Panc1 (cell line): ENCODE measurements at regions not wholly inside any gene's neighbourhood (a gene's known extent, or its start where the extent isn't known, plus 50 kb on each side); places are given as distances from the start of the nearest gene placed in this dataset.

ENCODE experiments used
- ATAC-seq: fragments of 200-7000 bp; cut with Tn5 transposase; 2 replicates; pipeline ENCODE4 v1.9.1; 2020; ENCODE audit warnings: mild to moderate bottlenecking, moderate library complexity
- BruUV-seq: library from RNA; stranded (reverse); fragments of 400-500 nt; replicated peaks from 2 replicates; lab custom pipeline; 2021; lab: Mats Ljungman, UMichigan
- CTCF ChIA-PET: fragments of 300-600 bp; sonication (Branson Sonifier 250); formaldehyde crosslinking; loops from one replicate; lab custom pipeline; 2022; ENCODE audit warnings: antibody characterized with exemption; lab: Charles Lee
- POLR2A ChIA-PET: fragments of 300-600 bp; sonication (Branson Sonifier 250); formaldehyde crosslinking; loops from one replicate; lab custom pipeline; 2022; ENCODE audit warnings: antibody characterized with exemption; lab: Charles Lee
- DNase-seq: peaks from one replicate; pipeline ENCODE4 v3.0.0-alpha.2; 2010; ENCODE audit warnings: low read depth, low spot score
- H3K27ac ChIP-seq: 2 replicates; pipeline ENCODE4 v1.5.1; 2011; ENCODE audit warnings: mild to moderate bottlenecking, low read length, inconsistent platforms
- H3K27me3 ChIP-seq: fragments of 200-500 bp; sonication (Bioruptor generic); 2 replicates; pipeline ENCODE4 v1.6.0; 2014; ENCODE audit warnings: low read length, inconsistent platforms; ENCODE audit not compliant: control insufficient read depth, insufficient read depth
- H3K36me3 ChIP-seq: fragments of 200-500 bp; sonication (Bioruptor generic); 2 replicates; pipeline ENCODE4 v1.5.1; 2014; ENCODE audit warnings: inconsistent platforms, mild to moderate bottlenecking, low read length, moderate library complexity; ENCODE audit not compliant: control insufficient read depth, insufficient read depth
- H3K4me1 ChIP-seq: 2 replicates; pipeline ENCODE4 v1.5.1; 2011; ENCODE audit warnings: inconsistent platforms, mild to moderate bottlenecking, low read length, moderate library complexity; ENCODE audit not compliant: control insufficient read depth, insufficient read depth
- H3K4me3 ChIP-seq, 2 experiments: 2 replicates each; pipeline ENCODE4 v1.5.1; 2011 to 2012; ENCODE audit warnings: low read depth in 2 of 2, low read length in 2 of 2, mild to moderate bottlenecking in 2 of 2, inconsistent platforms in 1 of 2, moderate library complexity in 1 of 2
- H3K9me3 ChIP-seq: fragments of 200-500 bp; sonication (Bioruptor generic); 2 replicates; pipeline ENCODE4 v1.5.1; 2014; ENCODE audit warnings: low read depth, mild to moderate bottlenecking, inconsistent platforms, low read length, moderate library complexity; ENCODE audit not compliant: control insufficient read depth, insufficient read depth
- POLR2AphosphoS5 ChIP-seq: IDR thresholded peaks from 2 replicates; pipeline ENCODE4 v1.6.1; 2012; ENCODE audit warnings: mild to moderate bottlenecking, low read depth, low read length, moderate library complexity
- SIN3A ChIP-seq: IDR thresholded peaks from 2 replicates; pipeline ENCODE4 v1.6.1; 2012; ENCODE audit warnings: low read depth, mild to moderate bottlenecking, low read length, moderate library complexity, borderline replicate concordance; ENCODE audit not compliant: insufficient read depth
- TCF7L2 ChIP-seq: IDR thresholded peaks from 2 replicates; pipeline ENCODE4 v1.6.1; 2011; ENCODE audit warnings: mild to moderate bottlenecking, low read depth, low read length, inconsistent platforms
- in situ Hi-C: cut with HindIII; loops from 2 replicates; pipeline ENCODE4 v1.10.0; 2016; ENCODE audit warnings: low sequenced_read_pairs, low pct_unique_long_range_greater_than_20kb
- intact Hi-C: fragments of 100-400 bp; cut with micrococcal nuclease; formaldehyde crosslinking; loops from one replicate; pipeline ENCODE4 v1.10.0; 2022; ENCODE audit not compliant: unreplicated experiment
- TF ChIP-seq, protein P1 (sequence below), 2 experiments: IDR thresholded peaks; 2 replicates each; pipeline ENCODE4 v1.6.1; 2011 to 2012; ENCODE audit warnings: low read depth in 2 of 2, control low read depth in 1 of 2, low read length in 1 of 2, mild to moderate bottlenecking in 1 of 2, moderate library complexity in 1 of 2; ENCODE audit not compliant: insufficient read depth in 1 of 2
- TF ChIP-seq, protein P2 (sequence below): fragments of 450-650 bp; IDR thresholded peaks from 2 replicates; pipeline ENCODE4 v1.5.1; 2017; ENCODE audit warnings: mild to moderate bottlenecking

DNA sequence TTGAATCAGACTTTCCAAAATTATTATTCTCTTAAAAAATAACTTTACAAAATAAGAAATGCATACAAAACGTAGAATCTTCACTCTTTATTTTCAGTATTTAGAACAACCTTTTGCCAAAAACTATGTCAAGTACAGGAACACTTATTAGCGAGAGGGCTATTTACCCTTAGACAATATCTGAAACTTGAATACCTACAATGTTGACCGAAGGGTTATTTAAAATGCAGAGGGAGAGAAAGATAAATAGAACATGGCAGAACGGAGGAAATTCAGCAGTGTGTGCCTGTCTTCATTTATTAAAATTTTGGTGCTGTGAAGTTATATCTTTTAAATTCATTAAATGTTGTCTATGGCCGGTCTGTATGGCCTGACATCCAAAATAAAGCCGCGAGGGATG, 198.8 kb downstream of the EFNB2 start:
- in situ Hi-C loops = no loop called here
- no peaks in the 10 kb centered on the region for H3K9me3 ChIP-seq
- no peak overlapping the region for H3K27ac ChIP-seq
- no peaks in the 10 kb centered on the region for H3K27me3 ChIP-seq
- H3K4me1 ChIP-seq = no peaks in the 10 kb centered on the region
- BruUV-seq = no TSS peak
- ChIA-PET POLR2A (no interaction called here), CTCF (no interaction called here)
- DNase-seq (no peak), ATAC-seq (no peak)
- intact Hi-C loops = no loop called here
- no peak overlapping the region for H3K4me3 ChIP-seq
- no peaks in the 10 kb centered on the region for H3K36me3 ChIP-seq
- TF ChIP-seq, protein P1, sequence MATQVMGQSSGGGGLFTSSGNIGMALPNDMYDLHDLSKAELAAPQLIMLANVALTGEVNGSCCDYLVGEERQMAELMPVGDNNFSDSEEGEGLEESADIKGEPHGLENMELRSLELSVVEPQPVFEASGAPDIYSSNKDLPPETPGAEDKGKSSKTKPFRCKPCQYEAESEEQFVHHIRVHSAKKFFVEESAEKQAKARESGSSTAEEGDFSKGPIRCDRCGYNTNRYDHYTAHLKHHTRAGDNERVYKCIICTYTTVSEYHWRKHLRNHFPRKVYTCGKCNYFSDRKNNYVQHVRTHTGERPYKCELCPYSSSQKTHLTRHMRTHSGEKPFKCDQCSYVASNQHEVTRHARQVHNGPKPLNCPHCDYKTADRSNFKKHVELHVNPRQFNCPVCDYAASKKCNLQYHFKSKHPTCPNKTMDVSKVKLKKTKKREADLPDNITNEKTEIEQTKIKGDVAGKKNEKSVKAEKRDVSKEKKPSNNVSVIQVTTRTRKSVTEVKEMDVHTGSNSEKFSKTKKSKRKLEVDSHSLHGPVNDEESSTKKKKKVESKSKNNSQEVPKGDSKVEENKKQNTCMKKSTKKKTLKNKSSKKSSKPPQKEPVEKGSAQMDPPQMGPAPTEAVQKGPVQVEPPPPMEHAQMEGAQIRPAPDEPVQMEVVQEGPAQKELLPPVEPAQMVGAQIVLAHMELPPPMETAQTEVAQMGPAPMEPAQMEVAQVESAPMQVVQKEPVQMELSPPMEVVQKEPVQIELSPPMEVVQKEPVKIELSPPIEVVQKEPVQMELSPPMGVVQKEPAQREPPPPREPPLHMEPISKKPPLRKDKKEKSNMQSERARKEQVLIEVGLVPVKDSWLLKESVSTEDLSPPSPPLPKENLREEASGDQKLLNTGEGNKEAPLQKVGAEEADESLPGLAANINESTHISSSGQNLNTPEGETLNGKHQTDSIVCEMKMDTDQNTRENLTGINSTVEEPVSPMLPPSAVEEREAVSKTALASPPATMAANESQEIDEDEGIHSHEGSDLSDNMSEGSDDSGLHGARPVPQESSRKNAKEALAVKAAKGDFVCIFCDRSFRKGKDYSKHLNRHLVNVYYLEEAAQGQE (IDR thresholded peaks at IDR 0.05; ENCODE audit: insufficient read depth in 1 of 2, low read depth in 2 of 2, low read length in 1 of 2) = no peak
- TF ChIP-seq, protein P2, sequence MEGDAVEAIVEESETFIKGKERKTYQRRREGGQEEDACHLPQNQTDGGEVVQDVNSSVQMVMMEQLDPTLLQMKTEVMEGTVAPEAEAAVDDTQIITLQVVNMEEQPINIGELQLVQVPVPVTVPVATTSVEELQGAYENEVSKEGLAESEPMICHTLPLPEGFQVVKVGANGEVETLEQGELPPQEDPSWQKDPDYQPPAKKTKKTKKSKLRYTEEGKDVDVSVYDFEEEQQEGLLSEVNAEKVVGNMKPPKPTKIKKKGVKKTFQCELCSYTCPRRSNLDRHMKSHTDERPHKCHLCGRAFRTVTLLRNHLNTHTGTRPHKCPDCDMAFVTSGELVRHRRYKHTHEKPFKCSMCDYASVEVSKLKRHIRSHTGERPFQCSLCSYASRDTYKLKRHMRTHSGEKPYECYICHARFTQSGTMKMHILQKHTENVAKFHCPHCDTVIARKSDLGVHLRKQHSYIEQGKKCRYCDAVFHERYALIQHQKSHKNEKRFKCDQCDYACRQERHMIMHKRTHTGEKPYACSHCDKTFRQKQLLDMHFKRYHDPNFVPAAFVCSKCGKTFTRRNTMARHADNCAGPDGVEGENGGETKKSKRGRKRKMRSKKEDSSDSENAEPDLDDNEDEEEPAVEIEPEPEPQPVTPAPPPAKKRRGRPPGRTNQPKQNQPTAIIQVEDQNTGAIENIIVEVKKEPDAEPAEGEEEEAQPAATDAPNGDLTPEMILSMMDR = no peak

DNA sequence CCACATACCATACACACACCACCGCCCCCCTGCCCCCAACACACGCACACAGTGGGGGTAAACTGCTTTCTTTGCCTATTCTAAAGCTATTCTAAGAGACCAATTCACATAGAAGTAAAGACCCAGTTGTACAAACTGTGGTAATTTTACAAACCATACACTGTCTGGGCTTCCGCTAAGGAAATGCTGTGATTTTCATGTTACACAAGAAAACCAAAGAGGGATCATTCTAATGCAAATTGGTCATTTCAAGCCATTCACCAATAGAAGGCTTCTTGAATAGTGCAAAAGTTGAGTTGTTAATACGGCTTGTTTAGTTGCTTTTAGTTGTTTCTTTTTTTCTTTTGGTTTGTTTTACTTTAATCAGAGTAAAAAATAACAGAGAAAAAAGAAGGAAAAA, 202.8 kb downstream of the EFNB2 start:
- no peaks in the 10 kb centered on the region for H3K36me3 ChIP-seq
- ChIA-PET POLR2A (no interaction called here), CTCF (no interaction called here)
- DNase-seq (no peak), ATAC-seq (no peak)
- H3K9me3 ChIP-seq = no peaks in the 10 kb centered on the region
- no peak overlapping the region for H3K4me3 ChIP-seq
- in situ Hi-C loops (no loop called here), intact Hi-C loops (no loop called here)
- H3K4me1 ChIP-seq = no peaks in the 10 kb centered on the region
- H3K27me3 ChIP-seq = no peaks in the 10 kb centered on the region
- H3K27ac ChIP-seq = no peak overlapping the region
- BruUV-seq = no TSS peak
- TF ChIP-seq, protein P2 = no peak
- TF ChIP-seq SIN3A = no peak
- TF ChIP-seq, protein P1 (IDR thresholded peaks at IDR 0.05; ENCODE audit: insufficient read depth in 1 of 2, low read depth in 2 of 2, low read length in 1 of 2) = no peak
- no peak for TF ChIP-seq TCF7L2
- TF ChIP-seq POLR2AphosphoS5 = no peak
